ENCODE measurements at regions not wholly inside any gene's neighbourhood (a gene's known extent, or its start where the extent isn't known, plus 50 kb on each side); places are given as distances from the start of the nearest gene placed in this dataset.
A peak's percentile ranks its signal among the peaks of the same experiment; 100 is the strongest.

DNA sequence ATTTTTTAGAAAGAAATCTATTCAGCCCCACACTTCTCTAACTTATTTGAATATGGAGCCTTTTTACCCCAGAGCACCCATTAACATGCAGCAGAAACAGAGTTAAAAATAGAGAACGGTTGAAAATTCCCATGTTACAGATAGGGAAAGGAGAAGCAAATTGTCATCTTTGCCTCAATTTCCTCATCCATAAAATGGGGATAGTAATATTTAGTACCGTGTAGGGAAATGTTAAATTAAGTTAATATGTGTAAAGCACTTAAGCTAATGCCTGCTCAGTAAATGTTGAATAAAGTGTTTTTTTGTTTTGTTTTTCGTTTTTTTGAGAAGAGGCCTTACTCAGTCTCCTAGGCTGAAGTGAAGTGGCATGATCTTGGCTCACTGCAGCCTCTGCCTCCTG is 50.3 kb downstream of the NAV1 start:
- no peak for DNase-seq

DNA sequence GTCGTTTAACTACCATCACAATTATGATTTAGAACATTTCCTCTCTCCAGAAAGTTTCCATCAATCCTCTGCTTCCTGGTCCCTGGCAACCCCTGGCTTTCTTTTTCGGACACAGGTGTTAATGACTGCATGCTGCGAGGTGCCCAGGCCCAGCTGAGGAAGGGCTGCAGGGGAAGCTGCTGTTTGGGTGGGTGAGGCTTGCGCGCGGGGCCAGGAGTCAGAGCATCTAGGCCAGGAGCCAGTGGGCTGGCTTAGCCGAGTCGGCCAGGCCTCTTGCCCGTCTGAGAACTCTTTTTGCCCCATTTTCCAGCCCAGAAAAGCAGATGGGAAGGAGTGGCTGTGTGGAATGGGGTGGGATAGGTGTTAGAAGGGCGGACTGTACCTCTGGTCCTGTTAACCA is 51.5 kb downstream of the NAV1 start:
- no peak for DNase-seq

DNA sequence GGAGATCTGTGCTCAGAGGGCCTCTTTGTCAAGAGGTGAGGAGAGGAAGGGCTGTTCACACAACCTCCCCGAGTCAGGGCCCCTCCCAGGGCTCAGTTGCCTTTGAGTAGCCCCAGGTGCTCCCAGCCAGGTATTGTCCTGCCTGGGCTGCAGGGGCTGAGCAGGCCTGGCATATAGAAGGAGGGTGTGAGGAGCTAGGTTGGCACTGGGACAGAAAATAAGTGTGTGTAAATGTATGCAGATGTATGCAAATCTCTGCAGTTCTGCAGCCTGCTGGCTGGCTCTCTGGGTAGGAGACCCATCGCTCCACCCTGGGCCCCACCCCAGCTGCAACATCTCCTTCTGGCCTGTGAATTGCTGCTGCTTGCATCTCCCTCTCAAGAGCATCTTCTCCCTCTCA is 52.4 kb downstream of the NAV1 start:
- no peak for DNase-seq

DNA sequence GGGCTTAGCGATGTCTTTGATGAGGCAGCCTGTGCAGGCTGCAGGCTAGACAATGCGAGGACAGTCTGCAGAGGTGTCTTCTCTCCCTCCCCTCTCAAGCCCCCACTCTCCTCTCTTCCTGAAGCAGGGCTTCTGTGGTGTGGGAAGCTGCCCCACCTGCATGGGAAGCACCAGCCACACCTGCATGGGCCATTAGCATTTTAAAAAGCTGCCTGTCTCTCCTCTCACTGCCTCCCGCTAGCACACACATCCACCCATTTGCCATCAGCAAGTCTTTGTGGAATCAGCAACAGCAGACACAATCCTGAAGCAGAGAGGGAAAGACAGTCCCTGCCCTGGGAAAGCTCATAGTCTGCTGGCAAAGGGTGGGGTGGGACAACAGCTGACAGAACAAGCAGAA is 53.1 kb downstream of the NAV1 start:
- no peak for DNase-seq

DNA sequence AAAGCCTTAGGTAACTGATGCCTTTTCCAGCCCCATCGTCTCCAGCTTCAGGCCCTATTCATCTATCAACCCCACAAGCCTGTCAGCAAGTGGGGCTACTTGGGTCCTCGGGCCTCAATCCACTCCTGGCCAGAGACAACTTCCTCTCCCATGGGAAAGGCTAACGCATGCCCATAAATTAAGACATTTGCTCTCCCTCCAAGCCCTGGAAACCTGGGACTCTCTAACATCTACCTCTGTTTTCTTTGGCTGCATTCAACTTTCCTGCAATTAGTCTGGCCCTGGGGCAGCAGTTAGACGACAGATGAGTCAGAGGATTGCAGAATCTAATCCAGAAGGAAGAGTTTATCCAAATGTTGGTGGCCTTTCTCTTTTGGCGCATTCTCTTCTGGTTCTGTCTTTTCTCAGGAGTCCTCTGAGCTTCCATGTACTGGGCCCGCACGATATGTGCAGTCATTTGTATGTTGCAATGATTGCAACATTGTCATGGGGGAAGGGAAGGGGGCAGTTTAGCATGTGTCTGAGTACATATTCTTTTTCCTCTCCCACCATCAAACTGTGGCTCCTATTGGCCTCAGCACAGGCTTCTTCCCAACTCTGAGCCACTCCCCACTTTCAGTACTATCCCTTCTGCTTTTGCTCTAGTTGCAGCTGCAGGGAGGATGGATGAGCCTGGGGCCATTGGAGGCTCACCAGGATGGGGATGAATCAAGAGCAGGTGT is 54.4 kb downstream of the NAV1 start:
- no peak for DNase-seq

DNA sequence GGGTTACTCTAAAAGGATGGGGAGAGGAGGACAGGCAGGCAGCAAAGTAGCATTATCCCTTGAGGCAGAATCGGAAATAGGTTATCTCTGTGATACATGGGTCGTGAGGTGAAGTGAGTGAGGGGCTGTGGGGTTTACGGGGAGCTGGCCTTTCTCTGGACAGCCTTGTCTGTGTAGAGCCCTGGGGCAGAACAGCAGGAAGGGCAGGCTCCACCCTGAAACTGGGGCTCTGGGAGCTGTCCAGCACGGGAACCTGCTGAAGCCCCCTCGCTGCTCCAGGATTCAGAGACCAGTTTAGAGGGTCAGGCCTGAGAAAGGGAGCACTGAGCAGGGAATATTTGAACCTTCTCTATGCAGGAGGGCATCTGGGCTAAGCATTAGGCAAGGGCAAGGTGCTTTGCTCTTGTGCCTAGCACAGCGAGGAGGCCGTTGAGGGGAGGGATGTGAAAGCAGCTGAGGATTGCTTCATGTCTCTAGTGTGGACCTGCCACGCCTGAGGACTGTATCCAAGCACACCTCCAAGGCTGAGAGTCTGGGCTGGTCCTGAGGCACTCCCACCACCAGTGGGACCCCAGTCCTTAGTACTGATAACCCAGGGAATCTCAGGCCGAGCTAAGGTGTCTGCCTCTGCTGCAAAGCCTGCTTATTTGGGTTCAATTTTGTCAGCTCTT is 55.8 kb downstream of the NAV1 start:
- DNase-seq = no peak

DNA sequence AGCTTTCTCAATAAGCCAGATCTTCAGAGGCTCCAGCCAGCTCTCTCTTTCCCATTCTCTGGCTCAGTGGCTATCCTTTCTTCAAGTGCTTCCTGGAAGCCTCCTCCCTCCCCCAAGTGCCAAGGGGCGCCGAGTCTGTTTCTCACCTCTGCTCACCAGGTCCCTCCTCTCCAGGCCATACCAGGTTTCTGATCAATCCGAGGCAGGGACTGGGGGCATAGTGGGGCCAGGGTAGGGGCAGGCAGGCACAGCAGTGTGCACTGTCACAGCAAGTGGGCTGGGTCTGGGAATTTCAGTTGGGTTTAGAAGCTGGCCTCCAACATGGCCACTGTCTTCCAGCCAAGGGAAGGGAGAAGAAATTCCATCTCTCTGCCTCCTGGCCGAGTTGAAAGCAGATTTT is 56.5 kb downstream of the NAV1 start:
- no peak for DNase-seq

DNA sequence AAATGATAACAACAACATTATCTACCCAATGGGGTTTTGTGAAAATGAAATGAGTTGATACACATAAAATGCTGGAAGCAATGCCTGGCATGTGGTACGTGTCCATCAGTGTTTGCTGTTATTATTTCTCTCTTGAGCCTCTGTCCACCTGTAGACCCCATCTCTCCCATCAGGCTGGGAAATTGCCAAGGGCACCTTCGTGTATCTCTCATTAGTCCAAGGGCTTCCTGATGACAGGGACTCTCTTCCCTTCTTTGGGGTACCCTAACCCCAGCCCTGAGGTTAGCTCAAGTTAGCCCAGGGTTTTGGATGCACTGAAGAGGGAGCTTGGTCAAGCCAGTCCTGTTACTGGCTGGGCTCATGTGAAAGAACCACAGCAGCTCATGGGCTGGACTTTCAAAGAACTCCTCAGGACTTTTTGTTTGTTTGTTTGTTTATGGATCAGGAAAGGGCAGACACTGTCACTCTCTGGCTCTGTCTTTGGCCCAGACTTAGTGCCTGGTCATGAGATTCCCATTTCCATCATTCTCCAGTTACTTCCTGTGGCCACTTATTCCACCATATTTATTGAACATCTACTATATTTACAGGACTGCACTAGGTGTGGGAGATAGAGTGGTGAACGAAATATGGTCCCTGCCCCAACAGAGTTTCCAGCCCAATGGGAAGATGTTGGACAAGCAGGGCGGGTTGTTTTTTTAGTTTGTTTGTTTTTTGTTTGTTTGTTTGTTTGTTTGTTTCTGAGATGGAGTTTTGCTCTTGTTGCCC is 57.4 kb downstream of the NAV1 start:
- DNase-seq = no peak

DNA sequence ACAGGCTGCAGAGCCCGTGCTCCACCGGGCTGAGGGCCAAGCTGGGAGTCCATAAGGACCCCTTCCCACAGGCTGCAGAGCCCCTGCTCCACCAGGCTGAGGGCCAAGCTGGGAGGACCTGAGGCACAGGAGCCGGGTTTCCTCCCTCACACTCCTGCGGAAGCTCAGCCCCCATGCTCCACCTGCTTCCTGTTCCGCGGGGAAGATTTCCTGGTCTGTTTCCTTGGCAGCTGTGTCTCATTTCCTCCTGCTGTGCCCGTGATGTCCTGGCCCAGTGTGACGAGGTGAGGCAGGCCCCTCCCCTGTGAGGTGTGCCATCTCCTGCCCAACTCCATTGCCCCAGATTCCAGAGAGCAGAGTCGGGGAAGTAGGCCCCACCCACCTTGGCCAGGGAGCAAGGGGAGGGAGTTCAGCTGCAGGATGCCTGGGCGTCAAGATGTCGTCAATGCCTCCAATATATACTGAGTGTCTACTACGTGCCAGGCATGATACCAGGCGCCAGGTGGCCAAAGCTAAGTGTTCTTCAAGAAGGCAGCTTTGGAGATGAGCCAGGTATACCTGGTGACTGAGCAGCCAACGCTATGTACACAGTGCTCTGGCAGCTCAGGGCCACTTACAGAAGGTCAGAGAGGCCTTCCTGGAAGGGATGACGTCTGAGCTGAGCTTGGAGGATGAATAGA is 58.8 kb downstream of the NAV1 start:
- DNase-seq = peak; percentile 96

DNA sequence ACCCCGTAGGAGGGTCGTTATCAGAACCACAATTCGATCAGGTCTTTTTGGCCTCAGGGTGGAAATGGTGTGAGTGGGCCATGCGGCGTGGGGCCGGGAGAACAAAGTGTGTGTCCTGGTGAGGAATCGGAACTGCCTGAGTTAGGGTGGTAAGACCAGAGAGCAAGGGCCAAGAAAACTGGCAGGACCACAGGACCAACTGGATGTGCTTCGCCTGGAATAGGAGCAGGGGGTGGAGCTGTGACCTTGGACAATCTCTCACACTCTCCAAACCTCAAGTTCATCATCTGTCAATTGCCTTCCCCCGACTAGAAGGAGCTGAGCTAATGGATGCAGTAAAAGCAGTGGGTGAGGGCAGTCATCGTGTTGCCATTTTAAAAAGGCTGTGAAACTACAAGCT is 59.5 kb downstream of the NAV1 start:
- DNase-seq = no peak

DNA sequence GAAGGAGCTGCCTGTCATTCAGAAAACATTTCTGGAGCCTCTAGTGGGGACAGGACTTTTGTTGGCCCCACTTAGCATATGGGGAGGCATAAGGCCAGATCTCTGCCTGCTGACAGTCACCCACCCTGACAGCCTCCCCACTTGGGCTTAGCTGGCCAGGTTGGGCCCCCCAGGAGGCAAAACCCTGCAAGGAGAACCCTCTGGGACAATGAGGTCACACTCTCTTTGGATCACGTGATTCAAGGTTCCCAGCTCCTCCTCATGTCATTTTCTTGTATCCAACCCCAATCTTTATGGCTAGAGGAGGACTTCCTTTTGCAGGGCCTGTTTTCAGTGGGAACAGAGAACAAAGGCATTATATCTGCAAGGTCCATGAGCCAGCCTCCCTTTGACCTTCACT is 60.0 kb downstream of the NAV1 start:
- no peak for DNase-seq

DNA sequence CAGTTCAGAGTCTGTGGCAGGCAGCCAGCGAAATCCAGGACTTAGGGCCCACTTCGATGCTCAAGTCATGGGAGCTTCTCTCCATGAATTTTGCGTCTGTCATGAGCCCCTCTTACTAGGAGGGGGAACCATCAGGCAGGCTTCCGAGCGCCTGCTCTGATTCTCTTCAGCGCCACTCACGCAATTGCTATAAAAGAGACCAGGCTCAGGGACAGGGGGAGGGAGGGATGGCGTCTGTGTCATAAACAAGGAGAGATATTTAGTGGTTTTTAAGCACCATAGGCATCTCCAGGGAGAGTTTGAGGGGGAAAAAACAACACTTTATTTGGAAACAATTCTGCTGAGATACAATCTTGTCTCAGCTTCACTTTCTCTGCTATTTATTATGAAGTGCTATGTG is 60.6 kb downstream of the NAV1 start:
- no peak for DNase-seq

DNA sequence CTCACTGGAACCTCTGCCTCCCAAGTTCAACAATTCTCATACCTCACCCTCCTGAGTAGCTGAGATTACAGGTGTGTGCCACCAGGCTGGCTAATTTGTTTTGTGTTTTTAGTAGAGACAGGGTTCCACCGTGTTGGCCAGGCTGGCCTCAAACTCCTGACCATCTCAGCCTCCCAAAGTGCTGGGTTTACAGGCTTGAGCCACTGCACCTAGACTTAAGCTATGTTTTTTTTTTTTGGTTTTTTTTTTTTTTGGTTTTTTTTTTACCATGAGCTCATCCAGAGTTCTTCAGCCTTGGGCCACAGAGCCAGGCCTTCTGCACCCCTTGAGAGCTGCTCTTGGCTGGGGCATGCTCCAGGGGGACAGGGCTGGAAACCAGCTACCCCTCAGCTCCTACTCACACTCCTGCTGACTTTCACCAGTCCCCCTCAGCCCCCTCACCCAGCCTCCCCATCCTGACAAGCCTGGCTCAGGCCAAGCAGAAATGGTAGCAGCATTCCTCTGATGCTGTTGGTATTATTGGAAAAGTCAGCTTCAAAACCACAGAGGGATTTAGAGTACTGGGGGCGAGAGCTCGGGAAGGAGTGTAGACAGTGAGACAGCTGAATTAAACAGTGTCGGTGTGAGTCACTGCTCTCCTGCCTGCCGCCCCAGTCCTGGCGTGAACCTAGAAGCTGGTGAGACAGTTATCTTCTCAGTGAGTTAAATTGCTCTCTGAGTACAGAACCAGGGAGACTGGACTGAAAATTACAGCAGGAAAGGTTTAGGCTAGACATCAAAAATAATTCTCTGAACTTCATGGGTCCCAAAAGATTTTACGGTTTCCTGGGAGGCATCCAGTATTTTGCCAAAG is 63.7 kb downstream of the NAV1 start:
- no peak for DNase-seq

DNA sequence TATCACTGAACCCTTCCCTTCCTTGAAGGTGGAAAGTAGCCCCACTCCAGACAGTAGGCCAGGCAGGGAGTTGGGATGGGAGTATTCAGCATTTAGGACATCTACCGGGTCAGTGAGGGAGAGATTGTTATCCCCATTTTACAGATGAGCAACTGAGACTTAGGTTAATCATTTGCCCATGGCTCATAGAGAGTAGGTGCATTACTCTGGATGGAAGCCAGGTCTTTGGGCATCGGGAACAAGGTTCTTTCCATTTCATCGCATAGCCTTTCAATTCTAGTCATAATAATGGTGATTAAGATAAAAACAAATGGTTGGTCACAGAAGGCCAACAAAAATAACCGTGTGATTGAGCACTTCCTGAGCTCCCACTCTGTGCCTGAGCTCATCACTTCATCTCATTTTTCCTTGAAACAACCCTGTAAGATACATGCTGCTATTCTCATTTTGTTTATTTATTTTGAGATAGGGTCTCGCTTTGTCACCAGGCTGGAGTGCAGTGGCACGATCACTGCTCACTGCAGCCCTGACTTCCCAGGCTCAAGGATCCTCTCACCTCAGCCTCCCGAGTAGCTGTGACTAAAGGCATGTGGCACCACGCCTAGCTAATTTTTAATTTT is 64.8 kb downstream of the NAV1 start:
- no peak for DNase-seq

DNA sequence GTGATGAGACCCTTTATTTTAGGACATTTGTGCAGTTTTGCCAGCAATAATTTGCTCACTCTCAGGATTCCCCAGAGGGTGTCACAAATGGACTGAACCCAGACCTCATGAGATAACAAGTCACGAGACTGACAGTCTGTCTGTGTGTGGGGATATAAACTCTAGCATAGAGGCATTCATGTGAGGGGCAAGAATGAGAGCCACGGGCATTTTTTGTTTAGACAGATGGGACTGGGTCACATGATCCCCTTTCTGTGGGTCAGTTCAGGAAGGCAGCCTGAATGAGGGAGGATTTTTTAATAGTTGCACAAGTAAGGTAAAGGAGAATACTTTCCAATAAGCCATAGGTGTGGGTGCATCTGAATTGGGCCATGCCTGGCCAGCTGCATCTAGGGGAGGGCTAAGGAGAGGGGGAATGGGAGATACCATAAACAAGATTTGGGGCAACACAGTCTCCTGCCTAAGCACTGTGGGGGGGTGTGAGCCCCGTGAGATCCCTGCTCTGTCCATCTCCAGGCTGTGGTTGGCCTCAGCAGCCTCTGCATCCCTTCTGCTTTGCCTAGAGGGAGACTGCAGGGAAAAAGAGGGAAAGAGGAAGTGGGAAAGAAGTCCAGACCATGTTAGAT is 66.6 kb downstream of the NAV1 start:
- no peak for DNase-seq

DNA sequence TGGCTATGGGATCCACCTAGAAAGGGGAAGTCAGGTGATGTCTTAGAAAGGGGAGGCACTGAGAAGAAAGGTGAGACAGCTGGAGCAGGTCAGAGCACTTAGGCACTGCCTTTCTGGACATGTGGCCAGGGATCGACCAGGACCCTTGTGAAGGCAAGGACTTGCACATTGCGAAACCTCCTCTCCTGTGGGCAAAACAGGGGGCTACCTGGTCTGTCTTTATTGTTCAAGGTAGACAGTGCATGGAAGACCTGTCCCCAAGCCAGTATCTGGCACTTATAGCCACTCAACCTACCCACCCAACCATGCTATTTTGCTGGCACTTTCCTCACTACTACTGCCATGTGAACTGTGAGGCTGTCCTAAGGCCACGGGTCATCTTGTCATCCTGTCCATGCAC is 67.2 kb downstream of the NAV1 start:
- DNase-seq = no peak

DNA sequence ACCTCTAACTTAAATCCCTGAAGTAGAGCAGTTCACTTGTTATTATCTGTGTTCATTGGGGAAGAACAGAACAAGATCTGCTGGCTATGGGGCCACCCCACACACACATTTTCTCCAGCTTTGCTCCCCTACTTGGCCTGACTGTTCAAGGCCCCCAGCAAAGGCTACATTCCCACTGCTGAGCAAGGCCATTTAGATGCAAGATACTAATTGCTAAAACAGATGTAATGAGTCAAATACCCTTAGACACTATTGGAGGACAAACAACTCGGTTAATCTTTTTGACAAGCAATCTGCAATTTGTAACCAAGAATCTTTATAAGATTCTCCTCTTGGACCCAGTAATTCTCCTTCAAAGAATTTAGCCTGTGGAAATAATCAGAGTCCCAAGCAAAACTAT is 67.7 kb downstream of the NAV1 start:
- DNase-seq = no peak

DNA sequence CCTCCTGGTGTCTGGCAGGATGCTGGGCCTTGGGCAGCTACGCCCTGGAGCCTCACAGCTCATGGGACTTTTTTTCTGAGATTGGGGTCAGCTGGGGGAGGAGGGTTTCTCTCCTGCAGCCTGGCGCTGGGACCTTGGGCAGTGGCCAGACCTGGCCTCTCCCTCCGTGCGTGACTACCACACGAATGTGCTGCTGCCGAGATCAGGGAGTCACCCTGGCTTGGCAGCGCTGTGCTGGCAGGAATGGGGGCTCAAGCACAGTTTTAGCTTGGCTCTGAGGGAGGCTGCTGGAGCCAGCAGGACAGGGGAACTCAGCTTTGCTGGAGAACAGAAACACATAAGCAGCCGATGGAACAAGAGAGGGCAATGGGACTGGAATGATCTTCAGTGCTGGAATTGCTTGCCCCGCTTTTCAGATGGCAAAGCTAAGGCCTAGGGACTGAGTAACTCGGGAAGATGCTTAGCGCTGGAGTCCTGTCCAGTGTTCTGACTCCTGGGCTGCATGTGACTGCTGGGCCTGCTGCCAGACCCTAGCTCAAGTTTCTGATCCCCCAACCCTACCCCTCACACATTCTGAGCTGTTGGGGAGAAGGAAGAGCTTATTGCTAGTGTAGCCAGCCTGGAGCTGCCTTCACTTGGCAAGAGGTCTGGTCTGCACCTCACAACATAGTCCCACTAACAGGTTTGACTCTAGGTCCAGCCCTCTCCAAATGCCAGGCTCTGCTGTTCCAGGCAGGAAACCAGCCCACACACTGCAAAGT is 69.9 kb downstream of the NAV1 start:
- DNase-seq = peak; percentile 12

DNA sequence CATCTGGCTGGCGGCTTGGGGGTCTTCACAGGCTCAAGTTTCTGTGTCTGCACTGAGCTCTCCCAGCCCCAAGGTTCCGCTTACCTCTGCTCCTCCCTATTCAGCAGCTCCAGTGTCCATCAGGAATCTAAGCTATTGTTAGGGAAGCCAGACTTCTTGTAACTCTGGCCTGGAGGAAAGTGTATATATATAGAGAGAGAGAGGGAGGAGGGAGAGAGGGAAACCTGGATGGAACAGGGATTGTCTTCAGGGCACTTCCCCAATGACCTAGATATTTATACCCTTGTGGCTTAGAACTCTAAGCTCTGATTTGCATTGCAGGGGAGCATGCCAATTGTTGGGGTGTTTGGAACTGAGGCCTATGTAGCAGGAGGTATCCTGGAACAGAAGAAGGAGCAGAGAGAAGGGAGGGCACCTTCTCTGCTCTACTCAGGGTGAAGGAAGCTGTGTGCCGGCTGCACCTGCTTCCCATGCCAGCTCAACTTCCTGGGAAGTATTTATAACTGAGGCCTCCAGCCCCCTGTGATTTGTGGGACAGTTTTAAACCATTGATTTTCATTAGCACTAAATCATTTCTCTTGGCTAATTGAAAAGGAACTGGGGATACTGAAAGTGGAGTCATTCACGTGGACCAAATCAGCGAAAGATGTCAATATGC is 70.9 kb downstream of the NAV1 start:
- DNase-seq = no peak

DNA sequence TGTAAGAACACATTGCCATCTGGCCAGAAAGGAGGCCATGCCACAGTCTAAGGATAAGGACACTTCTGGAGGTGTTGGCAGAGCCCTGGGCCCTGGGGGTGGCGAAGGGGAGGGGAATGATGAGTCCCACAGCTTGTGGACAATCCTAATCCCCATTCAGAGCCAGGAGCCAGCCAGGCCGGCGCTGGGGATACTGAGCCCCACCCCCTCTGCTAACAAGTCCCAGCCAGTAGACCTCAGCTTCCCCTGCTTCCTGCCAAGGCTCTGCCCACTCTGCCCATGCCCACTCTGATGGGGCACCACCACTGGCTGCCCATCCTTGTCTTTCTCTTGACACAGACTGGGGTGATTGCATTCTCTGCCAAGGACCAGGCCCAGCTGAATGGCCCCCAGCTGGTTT is 71.9 kb downstream of the NAV1 start:
- no peak for DNase-seq

All from NCI-H2171 treated with DMSO at 0.1 percent for 48 hours (cell line).